Endodermal cell (in vitro differentiated cells): ENCODE measurements at regions not wholly inside any gene's neighbourhood (a gene's known extent, or its start where the extent isn't known, plus 50 kb on each side); places are given as distances from the start of the nearest gene placed in this dataset.

Experiments
- DNase-seq: peaks from one replicate; pipeline ENCODE4 v3.0.0-alpha.2; 2017
- H3K27ac ChIP-seq: 2 replicates; pipeline ENCODE4 v1.5.1; 2013; ENCODE audit warnings: mild to moderate bottlenecking, low read depth, low read length, moderate library complexity
- H3K27me3 ChIP-seq: 2 replicates; pipeline ENCODE4 v1.6.1; 2013; ENCODE audit warnings: mild to moderate bottlenecking, low read length, moderate library complexity; ENCODE audit not compliant: insufficient read depth, control insufficient read depth, poor library complexity, severe bottlenecking
- H3K36me3 ChIP-seq: 2 replicates; pipeline ENCODE4 v1.7.0; 2013; ENCODE audit warnings: mild to moderate bottlenecking, low read length, moderate library complexity; ENCODE audit not compliant: control insufficient read depth, insufficient read depth
- H3K4me1 ChIP-seq: one replicate; pipeline ENCODE4 v1.7.0; 2013; ENCODE audit warnings: low read length; ENCODE audit not compliant: control insufficient read depth, insufficient read depth
- H3K4me3 ChIP-seq: 2 replicates; pipeline ENCODE4 v1.5.1; 2013; ENCODE audit warnings: mild to moderate bottlenecking, low read length, moderate library complexity
- H3K9ac ChIP-seq: 2 replicates; pipeline ENCODE4 v1.6.1; 2013; ENCODE audit warnings: mild to moderate bottlenecking, low read length, moderate library complexity; ENCODE audit not compliant: poor library complexity, severe bottlenecking; ENCODE audit errors: extremely low read depth
- H3K9me3 ChIP-seq: 2 replicates; pipeline ENCODE4 v1.6.1; 2013; ENCODE audit warnings: mild to moderate bottlenecking, low read length, moderate library complexity; ENCODE audit not compliant: control insufficient read depth
- H3K27ac Mint-ChIP-seq: 2 replicates; pipeline ENCODE4 v1.8.0; 2020; ENCODE audit warnings: mixed read lengths
- H3K27me3 Mint-ChIP-seq: 2 replicates; pipeline ENCODE4 v1.8.0; 2021; ENCODE audit warnings: mild to moderate bottlenecking, mixed read lengths; ENCODE audit not compliant: insufficient read depth
- H3K36me3 Mint-ChIP-seq: 2 replicates; pipeline ENCODE4 v1.8.0; 2020; ENCODE audit warnings: low read depth, mixed read lengths
- H3K4me1 Mint-ChIP-seq: 2 replicates; pipeline ENCODE4 v1.8.0; 2020; ENCODE audit warnings: mixed read lengths
- H3K4me3 Mint-ChIP-seq: 2 replicates; pipeline ENCODE4 v1.8.0; 2020; ENCODE audit warnings: mild to moderate bottlenecking, moderate library complexity, mixed read lengths
- H3K9me3 Mint-ChIP-seq: 2 replicates; pipeline ENCODE4 v1.8.0; 2020; ENCODE audit warnings: mild to moderate bottlenecking, mixed read lengths
- CTCF ChIP-seq: fragments of 200-600 bp; sonication (generic); conservative IDR thresholded peaks from 2 replicates; pipeline ENCODE4 v1.5.0; 2021; ENCODE audit warnings: antibody characterized with exemption, mild to moderate bottlenecking
- WGBS, 2 experiments: methylation state at CpG; one replicate each; pipeline versions ENCODE4 v1.1.5 to v1.1.7; 2013; ENCODE audit warnings: missing lambda C conversion rate in 2 of 2, mixed read lengths in 1 of 2; ENCODE audit not compliant: insufficient coverage in 1 of 2, insufficient read length in 1 of 2; 5-methylcytosine and 5-hydroxymethylcytosine counted together

- Histone ChIP-seq H3K27me3 (no peaks in the 10 kb centered on the region), H3K9me3 (peaks cover 4% of the 10 kb centered on the region), H3K4me1 (peaks cover 19% of the 10 kb centered on the region), H3K36me3 (no peaks in the 10 kb centered on the region), H3K4me3 (no peak overlapping the region), H3K9ac (no peak overlapping the region), H3K27ac (no peak overlapping the region)
- H3K27me3 Mint-ChIP-seq: peaks cover 9% of the 10 kb centered on the region
- DNase-seq: no peak
- H3K36me3 Mint-ChIP-seq: peaks cover 4% of the 10 kb centered on the region
- no peak for TF ChIP-seq CTCF
- no peak overlapping the region for H3K27ac Mint-ChIP-seq
- H3K4me1 Mint-ChIP-seq: peaks cover 48% of the 10 kb centered on the region
- no peak overlapping the region for H3K4me3 Mint-ChIP-seq
- 83 to 100% methylated on average over 1 of the region's 1 CpG for WGBS, 2 experiments
- H3K9me3 Mint-ChIP-seq: peaks cover 25% of the 10 kb centered on the region
These were observed 525.6 kb downstream of the XYLT1 start for GRCh38 chr16:16945207-16945606.

- no peaks in the 10 kb centered on the region for H3K36me3 Mint-ChIP-seq
- H3K27ac Mint-ChIP-seq: no peak overlapping the region
- no peak overlapping the region for H3K27ac ChIP-seq
- H3K4me3 ChIP-seq: no peak overlapping the region
- no peaks in the 10 kb centered on the region for H3K36me3 ChIP-seq
- no peaks in the 10 kb centered on the region for H3K4me1 ChIP-seq
- WGBS, 2 experiments: 90 to 100% methylated on average over 2 of the region's 2 CpGs
- TF ChIP-seq CTCF: no peak
- H3K9me3 Mint-ChIP-seq: peaks cover 9% of the 10 kb centered on the region
- no peak overlapping the region for H3K4me3 Mint-ChIP-seq
- peaks cover 11% of the 10 kb centered on the region for H3K4me1 Mint-ChIP-seq
- H3K9me3 ChIP-seq: peaks cover 6% of the 10 kb centered on the region
- no peaks in the 10 kb centered on the region for H3K27me3 ChIP-seq
- no peak for DNase-seq
- no peak overlapping the region for H3K9ac ChIP-seq
- peaks cover 3% of the 10 kb centered on the region for H3K27me3 Mint-ChIP-seq
These were observed 514.4 kb downstream of the XYLT1 start for GRCh38 chr16:16956376-16956775.

- Histone ChIP-seq H3K9me3 (peaks cover 8% of the 10 kb centered on the region), H3K9ac (no peak overlapping the region), H3K4me3 (no peak overlapping the region), H3K4me1 (no peaks in the 10 kb centered on the region), H3K27me3 (no peaks in the 10 kb centered on the region), H3K36me3 (no peaks in the 10 kb centered on the region), H3K27ac (no peak overlapping the region)
- no peak overlapping the region for H3K27ac Mint-ChIP-seq
- DNase-seq: peak; percentile 81
- H3K27me3 Mint-ChIP-seq: no peaks in the 10 kb centered on the region
- 75% methylated on average over 2 of the region's 2 CpGs; no CpG with 5 or more reads in 1 of the 2 experiments for WGBS, 2 experiments
- H3K9me3 Mint-ChIP-seq: peaks cover 4% of the 10 kb centered on the region
- H3K4me3 Mint-ChIP-seq: no peak overlapping the region
- H3K4me1 Mint-ChIP-seq: peaks cover 11% of the 10 kb centered on the region
- no peaks in the 10 kb centered on the region for H3K36me3 Mint-ChIP-seq
- TF ChIP-seq CTCF: peak; percentile 47
These were observed 510.0 kb downstream of the XYLT1 start for GRCh38 chr16:16960785-16961184.
